NCI-H1105 treated with DMSO at 0.1 percent for 48 hours (cell line): ENCODE measurements at regions not wholly inside any gene's neighbourhood (a gene's known extent, or its start where the extent isn't known, plus 50 kb on each side); places are given as distances from the start of the nearest gene placed in this dataset.

Source experiments
- DNase-seq: peaks from one replicate; lab custom pipeline; 2025; lab: John Stamatoyannopoulos, UW

- DNase-seq, result no peak
Observed at GRCh38 chr5:157913575-157913974, 54.6 kb upstream of the CLINT1 start.

- peak; percentile 47 for DNase-seq
Observed at GRCh38 chr5:157912621-157913325, 53.8 kb upstream of the CLINT1 start.

GRCh38 chr5:157911568-157911967, 52.6 kb upstream of the CLINT1 start:
- DNase-seq, result no peak
